Neutrophil (primary cell): ENCODE measurements at regions not wholly inside any gene's neighbourhood (a gene's known extent, or its start where the extent isn't known, plus 50 kb on each side); places are given as distances from the start of the nearest gene placed in this dataset.
A peak's percentile ranks its signal among the peaks of the same experiment; 100 is the strongest.

ENCODE experiments used
- H3K27ac ChIP-seq: fragments of 200-600 bp; sonication (generic); 2 replicates; pipeline ENCODE4 v1.5.1; 2016; ENCODE audit warnings: mild to moderate bottlenecking, moderate library complexity
- H3K27me3 ChIP-seq: fragments of 200-600 bp; sonication (generic); 2 replicates; pipeline ENCODE4 v1.6.0; 2016; ENCODE audit warnings: mild to moderate bottlenecking
- H3K36me3 ChIP-seq: fragments of 200-600 bp; sonication (generic); 2 replicates; pipeline ENCODE4 v1.5.1; 2017
- H3K4me1 ChIP-seq, 2 experiments: fragments of 200-600 bp in 1 of 2; sonication (generic) in 1 of 2; 1 replicate in 1 of 2; 2 replicates in 1 of 2; pipeline versions ENCODE4 v1.5.1 to v1.6.1; 2013 to 2016; ENCODE audit warnings: low read depth in 1 of 2, low read length in 1 of 2, mild to moderate bottlenecking in 1 of 2, moderate library complexity in 1 of 2; ENCODE audit not compliant: control insufficient read depth in 1 of 2, insufficient read depth in 1 of 2
- H3K4me3 ChIP-seq, 2 experiments: fragments of 200-600 bp in 1 of 2; sonication (generic) in 1 of 2; 1 replicate in 1 of 2; 2 replicates in 1 of 2; pipeline ENCODE4 v1.5.1; 2013 to 2016; ENCODE audit warnings: low read depth in 1 of 2, low read length in 1 of 2, mild to moderate bottlenecking in 1 of 2, moderate library complexity in 1 of 2
- H3K9me3 ChIP-seq: fragments of 200-600 bp; sonication (generic); 2 replicates; pipeline ENCODE4 v1.5.1; 2016
- CTCF ChIP-seq: fragments of 200-600 bp; sonication (generic); IDR thresholded peaks from 2 replicates; pipeline ENCODE4 v1.5.1; 2016; ENCODE audit warnings: antibody characterized with exemption

DNA sequence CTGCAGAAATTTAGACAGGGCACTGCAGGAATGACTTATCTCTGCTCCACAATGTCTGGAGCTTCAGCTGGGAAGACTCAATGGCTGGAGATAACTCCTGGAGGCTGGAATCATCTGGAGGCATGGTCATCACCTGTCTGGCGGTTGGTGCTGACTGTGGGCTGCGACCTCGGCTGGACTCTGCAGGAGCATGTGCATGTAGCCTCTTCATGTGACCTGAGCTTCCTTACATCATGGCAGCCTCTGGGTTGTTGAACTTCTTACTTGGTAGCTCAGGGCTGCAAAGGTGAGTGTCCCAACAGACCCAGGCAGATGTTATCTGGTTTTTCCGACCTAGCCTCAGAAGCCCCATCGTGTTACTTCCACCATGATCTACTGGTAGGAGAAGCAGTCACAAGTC lies 188.2 kb upstream of the RPL38 start:
- no peaks in the 10 kb centered on the region for H3K9me3 ChIP-seq

GRCh38 chr17:74015990-74016389 lies 187.5 kb upstream of the RPL38 start:
- Histone ChIP-seq H3K4me1 (peaks cover 79% of the 10 kb centered on the region in 2 experiments), H3K27ac (peak overlapping the region; percentile 94), H3K9me3 (no peaks in the 10 kb centered on the region), H3K36me3 (no peaks in the 10 kb centered on the region), H3K4me3 (no peak overlapping the region), H3K27me3 (no peaks in the 10 kb centered on the region)
- no peak for TF ChIP-seq CTCF

More for the DNA sequence above, 188.2 kb upstream of the RPL38 start:
- Histone ChIP-seq H3K4me1 (peaks cover 75 to 80% of the 10 kb centered on the region in 2 experiments), H3K27ac (peak overlapping the region; percentile 94), H3K36me3 (no peaks in the 10 kb centered on the region), H3K27me3 (no peaks in the 10 kb centered on the region), H3K4me3 (no peak overlapping the region)
- TF ChIP-seq CTCF, result no peak

DNA sequence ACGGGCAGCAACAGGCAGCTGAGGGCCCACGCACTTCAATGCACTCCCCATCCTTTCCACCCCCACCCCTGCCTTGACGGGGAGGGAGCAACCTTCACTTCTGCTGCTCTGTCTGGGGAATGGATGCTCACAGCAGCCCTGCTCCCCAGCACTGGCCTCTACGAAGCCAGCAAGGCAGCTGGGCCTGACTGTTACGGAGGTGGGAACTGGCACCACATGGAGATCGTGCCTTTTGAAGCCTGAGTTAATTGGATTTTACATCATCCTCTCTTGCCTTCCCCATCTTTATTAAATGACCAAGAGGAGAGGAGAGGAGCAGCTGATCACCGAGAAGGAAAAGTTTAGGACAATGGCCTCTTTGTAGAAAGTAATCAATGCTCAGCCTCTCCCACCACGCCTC lies 187.0 kb upstream of the RPL38 start:
- no peaks in the 10 kb centered on the region for H3K27me3 ChIP-seq
- no peak overlapping the region for H3K27ac ChIP-seq
- peaks cover 75% of the 10 kb centered on the region in 2 experiments for H3K4me1 ChIP-seq
- H3K9me3 ChIP-seq, result no peaks in the 10 kb centered on the region
- no peak for TF ChIP-seq CTCF
- H3K4me3 ChIP-seq, result no peak overlapping the region
- H3K36me3 ChIP-seq, result no peaks in the 10 kb centered on the region

DNA sequence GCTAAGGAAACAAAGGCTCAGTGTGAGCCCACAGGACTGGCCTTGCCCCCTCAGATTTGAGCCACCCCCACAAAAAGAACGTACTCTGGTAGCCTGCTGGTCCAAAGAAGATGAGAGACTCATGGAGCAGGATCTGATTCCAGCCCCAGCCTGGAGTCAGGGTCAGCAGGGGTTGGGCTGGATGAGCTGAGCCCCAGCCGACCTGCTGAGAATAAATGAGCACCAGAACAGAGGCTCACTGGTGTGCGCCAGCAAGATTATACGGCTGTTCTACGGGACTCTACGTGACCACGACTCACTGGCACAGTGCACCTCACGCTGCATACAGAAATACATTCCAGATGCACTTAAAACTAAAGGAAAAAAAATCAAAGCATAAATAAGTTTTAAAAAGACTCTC lies 186.0 kb upstream of the RPL38 start:
- no peaks in the 10 kb centered on the region for H3K9me3 ChIP-seq
- H3K27ac ChIP-seq, result no peak overlapping the region
- H3K4me1 ChIP-seq, result peaks cover 65% of the 10 kb centered on the region in 2 experiments
- no peaks in the 10 kb centered on the region for H3K27me3 ChIP-seq
- no peaks in the 10 kb centered on the region for H3K36me3 ChIP-seq
- no peak for TF ChIP-seq CTCF
- H3K4me3 ChIP-seq, result no peak overlapping the region

GRCh38 chr17:74018115-74018514 lies 185.4 kb upstream of the RPL38 start:
- H3K4me1 ChIP-seq, result peaks cover 60 to 61% of the 10 kb centered on the region in 2 experiments
- no peaks in the 10 kb centered on the region for H3K27me3 ChIP-seq
- no peak overlapping the region for H3K4me3 ChIP-seq
- TF ChIP-seq CTCF, result no peak
- no peaks in the 10 kb centered on the region for H3K36me3 ChIP-seq
- H3K27ac ChIP-seq, result peak overlapping the region; percentile 38
- H3K9me3 ChIP-seq, result no peaks in the 10 kb centered on the region

GRCh38 chr17:74019271-74019670 lies 184.2 kb upstream of the RPL38 start:
- H3K27ac ChIP-seq, result peak overlapping the region; percentile 66
- H3K9me3 ChIP-seq, result no peaks in the 10 kb centered on the region

More at GRCh38 chr17:74019271-74019670, 184.2 kb upstream of the RPL38 start:
- TF ChIP-seq CTCF, result no peak
- peaks cover 49% of the 10 kb centered on the region in 2 experiments for H3K4me1 ChIP-seq
- H3K27me3 ChIP-seq, result no peaks in the 10 kb centered on the region
- no peak overlapping the region for H3K4me3 ChIP-seq
- H3K36me3 ChIP-seq, result no peaks in the 10 kb centered on the region
